ENCODE measurements at regions not wholly inside any gene's neighbourhood (a gene's known extent, or its start where the extent isn't known, plus 50 kb on each side); places are given as distances from the start of the nearest gene placed in this dataset.

DNA sequence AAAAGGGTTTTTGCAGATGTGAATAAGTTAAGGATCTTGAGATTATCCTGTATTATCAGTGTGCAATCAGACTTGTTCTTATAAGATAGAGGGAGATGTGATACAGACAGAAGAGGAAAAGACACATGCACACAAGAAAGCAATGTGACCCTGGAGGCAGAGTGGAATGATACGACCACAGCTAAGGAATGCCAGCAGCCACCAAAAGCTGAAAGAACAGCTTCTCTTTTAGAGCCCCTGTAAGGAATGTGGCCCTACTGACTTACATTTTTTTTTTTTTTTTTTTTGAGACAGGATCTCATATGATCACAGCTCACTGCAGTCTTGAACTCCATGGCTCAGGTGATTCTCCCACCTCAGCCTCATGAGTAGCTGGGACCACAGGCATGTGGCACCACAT, 62.3 kb upstream of the CNTNAP4 start:
- H3K36me3 ChIP-seq: no peaks in the 10 kb centered on the region
- no peak overlapping the region for H3K27ac ChIP-seq
- no peaks in the 10 kb centered on the region for H3K27me3 ChIP-seq
- TF ChIP-seq EP300 (IDR thresholded peaks at IDR 0.05): no peak
- no peak for TF ChIP-seq POLR2A (IDR thresholded peaks at IDR 0.05)
- no peak for TF ChIP-seq CTCF (IDR thresholded peaks at IDR 0.05)
- no peak for TF ChIP-seq POLR2AphosphoS5 (IDR thresholded peaks at IDR 0.05)
- H3K4me1 ChIP-seq: no peaks in the 10 kb centered on the region
- WGBS, 2 donors: 50 to 72% methylated on average over 1 of the region's 1 CpG
- no peak for DNase-seq
- no peaks in the 10 kb centered on the region for H3K9me3 ChIP-seq
- H3K4me3 ChIP-seq: no peak overlapping the region
- intact Hi-C loops (cut with DNase I): no loop called here

- no peak overlapping the region for H3K27ac ChIP-seq
- H3K27me3 ChIP-seq: no peaks in the 10 kb centered on the region
- no peaks in the 10 kb centered on the region for H3K4me1 ChIP-seq
- DNase-seq: no peak
- TF ChIP-seq POLR2A (IDR thresholded peaks at IDR 0.05) (no peak), EP300 (IDR thresholded peaks at IDR 0.05) (no peak)
- H3K9me3 ChIP-seq: no peaks in the 10 kb centered on the region
- 21 to 25% methylated on average over 3 of the region's 3 CpGs for WGBS, 2 donors
- intact Hi-C loops (cut with DNase I): no loop called here
- no peaks in the 10 kb centered on the region for H3K36me3 ChIP-seq
- H3K4me3 ChIP-seq: no peak overlapping the region
Measured at GRCh38 chr16:76222087-76222486, 55.1 kb upstream of the CNTNAP4 start.

DNA sequence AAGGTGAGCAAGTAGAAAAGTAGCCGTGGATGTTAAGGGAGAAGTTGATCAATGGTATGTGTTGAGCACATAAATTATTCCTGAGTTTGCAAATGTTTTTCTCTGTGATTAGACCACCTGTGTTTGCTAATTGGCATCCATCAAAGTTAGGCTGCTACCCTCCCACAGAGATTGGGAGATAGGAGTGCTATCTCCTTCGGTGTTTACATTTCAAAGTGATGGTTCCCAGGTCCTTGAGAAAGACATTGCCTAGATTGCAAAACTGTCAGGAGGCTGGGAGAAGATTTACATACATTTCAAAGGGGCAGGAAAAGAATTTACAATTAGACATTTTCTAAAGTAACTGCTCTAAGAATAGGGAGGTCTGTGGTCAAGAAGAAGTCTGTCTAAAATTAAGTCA, 54.3 kb upstream of the CNTNAP4 start:
- DNase-seq: no peak
- Histone ChIP-seq H3K4me1 (no peaks in the 10 kb centered on the region), H3K9me3 (no peaks in the 10 kb centered on the region), H3K36me3 (no peaks in the 10 kb centered on the region), H3K27ac (no peak overlapping the region), H3K4me3 (no peak overlapping the region), H3K27me3 (no peaks in the 10 kb centered on the region)
- intact Hi-C loops (cut with DNase I): no loop called here
- TF ChIP-seq POLR2A (IDR thresholded peaks at IDR 0.05) (no peak), POLR2AphosphoS5 (IDR thresholded peaks at IDR 0.05) (no peak), EP300 (IDR thresholded peaks at IDR 0.05) (no peak), CTCF (IDR thresholded peaks at IDR 0.05) (no peak)
- WGBS, 2 donors: 18 to 19% methylated on average over 2 of the region's 2 CpGs

DNA sequence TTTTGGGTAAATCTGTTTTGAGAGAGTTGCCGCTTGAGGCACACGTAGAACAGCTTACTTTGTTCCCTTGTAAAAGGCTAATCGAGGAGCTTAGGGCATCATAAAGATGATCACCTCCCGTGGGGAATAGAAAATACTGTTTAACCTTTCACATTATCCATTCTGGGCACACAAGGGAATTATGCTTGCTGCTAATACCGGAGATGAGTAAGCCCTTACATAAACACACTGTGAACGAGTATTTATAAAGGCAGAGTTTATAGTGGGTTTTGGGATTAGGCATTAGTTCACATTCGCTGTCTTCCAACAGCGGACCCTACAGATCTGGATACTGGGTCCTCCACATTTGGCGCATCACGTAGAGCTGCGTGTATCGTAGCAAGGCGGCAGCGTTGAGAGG, 51.2 kb upstream of the CNTNAP4 start:
- H3K4me3 ChIP-seq: no peak overlapping the region
- 57 to 59% methylated on average over 14 of the region's 14 CpGs for WGBS, 2 donors
- no peaks in the 10 kb centered on the region for H3K4me1 ChIP-seq
- no peaks in the 10 kb centered on the region for H3K9me3 ChIP-seq
- H3K27ac ChIP-seq: no peak overlapping the region
- no peak for DNase-seq
- TF ChIP-seq EP300 (IDR thresholded peaks at IDR 0.05) (no peak), POLR2A (IDR thresholded peaks at IDR 0.05) (no peak), POLR2AphosphoS5 (IDR thresholded peaks at IDR 0.05) (no peak), CTCF (IDR thresholded peaks at IDR 0.05) (no peak)
- no peaks in the 10 kb centered on the region for H3K27me3 ChIP-seq
- no peaks in the 10 kb centered on the region for H3K36me3 ChIP-seq
- intact Hi-C loops (cut with DNase I): no loop called here

DNA sequence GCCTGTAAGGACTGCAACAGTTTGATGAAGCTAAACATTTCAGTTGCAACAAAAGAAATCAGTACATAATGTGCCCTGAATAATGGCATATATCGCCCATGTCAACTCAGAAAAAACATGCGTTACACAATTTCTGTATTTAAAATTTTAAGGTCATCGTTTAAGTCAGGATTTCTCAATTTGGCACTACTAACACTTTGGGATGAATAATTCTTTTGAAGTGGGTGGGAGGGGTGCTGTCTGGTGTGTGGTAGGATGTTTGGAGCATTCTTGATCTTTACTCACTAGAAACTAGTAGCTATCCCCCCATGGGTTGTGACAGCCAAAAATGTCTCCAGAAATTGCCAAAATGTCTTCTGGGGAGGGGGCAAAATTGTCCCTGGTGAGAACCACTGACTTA, 50.7 kb upstream of the CNTNAP4 start:
- no peaks in the 10 kb centered on the region for H3K27me3 ChIP-seq
- no peak overlapping the region for H3K4me3 ChIP-seq
- WGBS, 2 donors: 92 to 93% methylated on average over 3 of the region's 3 CpGs
- H3K9me3 ChIP-seq: no peaks in the 10 kb centered on the region
- H3K4me1 ChIP-seq: no peaks in the 10 kb centered on the region
- no peak for DNase-seq
- TF ChIP-seq POLR2A (IDR thresholded peaks at IDR 0.05) (no peak), EP300 (IDR thresholded peaks at IDR 0.05) (no peak), POLR2AphosphoS5 (IDR thresholded peaks at IDR 0.05) (no peak), CTCF (IDR thresholded peaks at IDR 0.05) (no peak)
- H3K27ac ChIP-seq: no peak overlapping the region
- intact Hi-C loops (cut with DNase I): no loop called here
- H3K36me3 ChIP-seq: no peaks in the 10 kb centered on the region

Small RNA genes in the stretch of these regions (small RNA-seq; reads per million reads assigned to genes)
- gene RNA5SP430: 0 reads per million in 3 donors

All from sigmoid colon (tissue), 6 donors.